ENCODE measurements at regions not wholly inside any gene's neighbourhood (a gene's known extent, or its start where the extent isn't known, plus 50 kb on each side); places are given as distances from the start of the nearest gene placed in this dataset.

DNA sequence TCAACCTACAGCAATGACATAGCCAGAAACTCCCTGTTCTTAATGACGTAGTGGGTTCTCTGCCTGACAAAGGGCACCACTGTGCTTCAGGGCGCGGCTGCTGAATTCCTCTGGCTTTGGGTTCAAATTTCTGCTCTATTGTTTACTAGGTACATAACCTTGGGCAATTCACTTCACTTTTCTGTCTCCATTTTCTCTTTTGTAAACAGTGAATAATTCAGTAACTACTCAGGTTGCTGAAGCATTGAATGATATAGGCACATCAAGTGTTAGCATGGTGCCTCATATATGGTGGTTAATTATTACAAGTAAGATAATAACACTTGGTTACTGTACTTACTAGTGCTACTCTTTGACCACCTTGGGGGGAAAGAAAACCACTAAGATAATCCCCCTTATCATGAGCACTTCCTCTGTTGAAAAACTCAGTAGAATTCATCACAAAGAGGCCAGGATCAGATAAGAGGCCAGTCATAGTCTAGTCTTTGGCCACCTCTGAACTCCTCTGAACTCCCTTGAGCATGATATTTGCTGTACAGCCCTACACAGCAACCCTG lies 92.0 kb upstream of the AHR start:
- TF ChIP-seq, protein P1, sequence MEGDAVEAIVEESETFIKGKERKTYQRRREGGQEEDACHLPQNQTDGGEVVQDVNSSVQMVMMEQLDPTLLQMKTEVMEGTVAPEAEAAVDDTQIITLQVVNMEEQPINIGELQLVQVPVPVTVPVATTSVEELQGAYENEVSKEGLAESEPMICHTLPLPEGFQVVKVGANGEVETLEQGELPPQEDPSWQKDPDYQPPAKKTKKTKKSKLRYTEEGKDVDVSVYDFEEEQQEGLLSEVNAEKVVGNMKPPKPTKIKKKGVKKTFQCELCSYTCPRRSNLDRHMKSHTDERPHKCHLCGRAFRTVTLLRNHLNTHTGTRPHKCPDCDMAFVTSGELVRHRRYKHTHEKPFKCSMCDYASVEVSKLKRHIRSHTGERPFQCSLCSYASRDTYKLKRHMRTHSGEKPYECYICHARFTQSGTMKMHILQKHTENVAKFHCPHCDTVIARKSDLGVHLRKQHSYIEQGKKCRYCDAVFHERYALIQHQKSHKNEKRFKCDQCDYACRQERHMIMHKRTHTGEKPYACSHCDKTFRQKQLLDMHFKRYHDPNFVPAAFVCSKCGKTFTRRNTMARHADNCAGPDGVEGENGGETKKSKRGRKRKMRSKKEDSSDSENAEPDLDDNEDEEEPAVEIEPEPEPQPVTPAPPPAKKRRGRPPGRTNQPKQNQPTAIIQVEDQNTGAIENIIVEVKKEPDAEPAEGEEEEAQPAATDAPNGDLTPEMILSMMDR (IDR thresholded peaks at IDR 0.05), result no peak
- no peak for TF ChIP-seq POLR2A (IDR thresholded peaks at IDR 0.05)
- no peak for TF ChIP-seq EP300 (IDR thresholded peaks at IDR 0.05)
